Loucy (cell line): ENCODE measurements at regions not wholly inside any gene's neighbourhood (a gene's known extent, or its start where the extent isn't known, plus 50 kb on each side); places are given as distances from the start of the nearest gene placed in this dataset.

Source experiments
- CTCF ChIP-seq: fragments of 200-600 bp; sonication (generic); conservative IDR thresholded peaks from 2 replicates; pipeline ENCODE4 v1.5.1; 2014; ENCODE audit warnings: mild to moderate bottlenecking, antibody characterized with exemption, low read length
- EZH2phosphoT487 ChIP-seq: fragments of 200-600 bp; IDR thresholded peaks from 2 replicates; pipeline ENCODE4 v1.6.1; 2018; ENCODE audit warnings: antibody characterized with exemption, mild to moderate bottlenecking, moderate library complexity, borderline replicate concordance

- TF ChIP-seq CTCF (no peak), EZH2phosphoT487 (no peak)
Measured at GRCh38 chr16:87160234-87160636, 157.0 kb downstream of the C16orf95 start.
